Fibroblast of skin of right quadriceps (primary cell): ENCODE measurements at regions not wholly inside any gene's neighbourhood (a gene's known extent, or its start where the extent isn't known, plus 50 kb on each side); places are given as distances from the start of the nearest gene placed in this dataset.
"Not testable (repeated sequence)": the region's sequence is repeated elsewhere in the genome, so short reads cannot be mapped to it uniquely, and the experiment has no call there.

Source experiments
- DNase-seq: peaks from one replicate; pipeline ENCODE4 v3.0.0-alpha.2; 2013

GRCh38 chr11:128022761-128023160, 564.6 kb downstream of the ETS1 start:
- DNase-seq: no peak

GRCh38 chr11:128022007-128022368, 565.4 kb downstream of the ETS1 start:
- DNase-seq: peak; percentile 57

- DNase-seq: no peak
Observed at GRCh38 chr11:128021349-128022006, 565.9 kb downstream of the ETS1 start.

- no peak for DNase-seq
Observed at GRCh38 chr11:128018692-128019091, 568.7 kb downstream of the ETS1 start.

- no peak for DNase-seq
Observed at GRCh38 chr11:128005562-128005961, 581.8 kb downstream of the ETS1 start.

GRCh38 chr11:127998421-127998820, 588.9 kb downstream of the ETS1 start:
- peak; percentile 45 for DNase-seq

- DNase-seq: no peak
Observed at GRCh38 chr11:127997594-127997993, 589.8 kb downstream of the ETS1 start.

GRCh38 chr11:127996825-127997224, 590.5 kb downstream of the ETS1 start:
- DNase-seq: peak; percentile 58

GRCh38 chr11:127995921-127996320, 591.4 kb downstream of the ETS1 start:
- DNase-seq: peak; percentile 7

GRCh38 chr11:127994736-127995135, 592.6 kb downstream of the ETS1 start:
- DNase-seq: peak; percentile 85

GRCh38 chr11:127993788-127994187, 593.6 kb downstream of the ETS1 start:
- DNase-seq: no peak

- DNase-seq: no peak
Observed at GRCh38 chr11:127993281-127993680, 594.1 kb downstream of the ETS1 start.

GRCh38 chr11:127986073-127986472, 601.3 kb downstream of the ETS1 start:
- DNase-seq: no peak

GRCh38 chr11:127972816-127973215, 614.5 kb downstream of the ETS1 start:
- no peak for DNase-seq

- no peak for DNase-seq
Observed at GRCh38 chr11:127971448-127971847, 615.9 kb downstream of the ETS1 start.

- DNase-seq: no peak
Observed at GRCh38 chr11:127966821-127967220, 620.5 kb downstream of the ETS1 start.

- DNase-seq: no peak
Observed at GRCh38 chr11:127965939-127966668, 621.3 kb downstream of the ETS1 start.

- DNase-seq: no peak
Observed at GRCh38 chr11:127962416-127962815, 624.9 kb downstream of the ETS1 start.

GRCh38 chr11:127950162-127950561, 637.2 kb downstream of the ETS1 start:
- DNase-seq: no peak

- DNase-seq: no peak
Observed at GRCh38 chr11:127943763-127944162, 643.6 kb downstream of the ETS1 start.

GRCh38 chr11:127943152-127943551, 644.2 kb downstream of the ETS1 start:
- no peak for DNase-seq

- not testable (repeated sequence) for DNase-seq
Observed at GRCh38 chr11:127941554-127941953, 645.8 kb downstream of the ETS1 start.

GRCh38 chr11:127939000-127939399, 648.4 kb downstream of the ETS1 start:
- DNase-seq: no peak

GRCh38 chr11:127935081-127935480, 652.3 kb downstream of the ETS1 start:
- DNase-seq: no peak

GRCh38 chr11:127933961-127934360, 653.4 kb downstream of the ETS1 start:
- not testable (repeated sequence) for DNase-seq
